Left colon (tissue), 2 donors: ENCODE measurements at regions not wholly inside any gene's neighbourhood (a gene's known extent, or its start where the extent isn't known, plus 50 kb on each side); places are given as distances from the start of the nearest gene placed in this dataset.
"Not testable (repeated sequence)": the region's sequence is repeated elsewhere in the genome, so short reads cannot be mapped to it uniquely, and the experiment has no call there.

Source experiments
- ATAC-seq: fragments of 200-7000 bp; cut with Tn5 transposase; one replicate; pipeline ENCODE4 v1.9.1; 2020; ENCODE audit warnings: mild to moderate bottlenecking, moderate library complexity
- DNase-seq, 2 donors: peaks; one replicate each; pipeline ENCODE4 v3.0.0-alpha.2; 2020
- intact Hi-C, 2 donors: fragments of 100-400 bp; cut with DNase I in 1 of 2; cut with micrococcal nuclease in 1 of 2; formaldehyde crosslinking; loops; one replicate each; pipeline versions ENCODE4 v1.11.2 to v1.14.0; 2022; cut with DNase I, micrococcal nuclease
- donor health status: DM: no; HTN: no; CAD: no.
- donor health status: DM: yes; HTN: yes; CAD: no.

DNA sequence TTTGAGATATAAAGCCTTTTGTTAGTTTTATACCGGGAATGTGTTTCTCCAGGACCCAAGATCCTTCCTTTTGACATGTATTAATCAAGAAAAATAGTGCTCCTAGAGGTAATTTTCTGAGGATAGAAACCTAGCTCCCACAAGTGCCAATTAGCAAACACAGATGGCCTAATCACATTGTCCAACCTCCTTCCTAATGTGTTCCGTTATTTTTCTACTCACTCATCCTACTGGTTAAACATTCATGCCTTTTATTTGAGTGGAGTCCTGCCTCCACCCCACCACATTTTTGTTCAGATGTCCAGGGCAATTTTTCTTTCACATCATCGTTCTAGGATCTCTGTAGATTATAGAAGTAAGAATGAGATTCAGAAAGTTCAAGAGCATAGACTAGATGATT, 610.0 kb upstream of the MBL2 start:
- no peak for ATAC-seq
- intact Hi-C loops, result no loop called here
- DNase-seq, result no peak

DNA sequence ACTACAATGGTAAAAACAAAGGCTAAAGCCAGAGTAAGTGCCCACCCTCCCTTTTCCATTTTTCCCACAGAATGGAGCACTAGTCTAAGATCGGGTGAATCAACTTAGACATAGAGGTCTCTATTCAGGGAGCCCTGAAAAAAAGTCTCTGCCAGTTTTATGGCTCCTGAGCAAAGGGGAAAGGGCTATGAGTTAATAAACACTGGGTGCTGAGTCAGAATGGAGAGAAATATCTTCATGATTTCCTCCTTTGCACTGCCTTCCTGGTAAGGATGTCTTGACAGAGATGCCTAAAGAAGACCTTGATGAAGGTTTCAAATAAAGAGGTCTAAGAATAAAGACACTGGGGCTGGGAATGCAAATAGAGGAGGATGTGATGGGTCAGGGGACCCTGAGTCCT, 607.4 kb upstream of the MBL2 start:
- intact Hi-C loops, result no loop called here
- ATAC-seq, result peak; percentile 38
- DNase-seq, result no peak

DNA sequence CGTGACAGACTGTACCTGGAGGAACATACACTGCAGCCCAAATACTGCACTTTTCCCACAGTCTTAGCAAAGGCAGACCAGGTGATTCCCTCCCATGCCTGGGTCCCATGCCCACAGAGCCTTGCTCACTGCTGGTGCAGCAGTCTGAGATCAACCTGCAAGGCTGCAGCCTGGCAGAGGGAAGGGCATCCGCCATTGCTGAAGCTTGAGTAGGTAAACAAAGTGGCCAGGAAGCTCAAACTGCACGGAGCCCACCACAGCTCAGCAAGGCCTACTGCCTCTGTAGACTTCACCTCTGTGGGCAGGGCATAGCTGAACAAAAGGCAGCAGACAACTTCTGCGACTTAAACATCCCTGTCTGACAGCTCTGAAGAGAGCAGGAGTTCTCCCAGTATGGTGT, 597.8 kb upstream of the MBL2 start:
- ATAC-seq (no peak), DNase-seq (no peak)
- intact Hi-C loops, result no loop called here

DNA sequence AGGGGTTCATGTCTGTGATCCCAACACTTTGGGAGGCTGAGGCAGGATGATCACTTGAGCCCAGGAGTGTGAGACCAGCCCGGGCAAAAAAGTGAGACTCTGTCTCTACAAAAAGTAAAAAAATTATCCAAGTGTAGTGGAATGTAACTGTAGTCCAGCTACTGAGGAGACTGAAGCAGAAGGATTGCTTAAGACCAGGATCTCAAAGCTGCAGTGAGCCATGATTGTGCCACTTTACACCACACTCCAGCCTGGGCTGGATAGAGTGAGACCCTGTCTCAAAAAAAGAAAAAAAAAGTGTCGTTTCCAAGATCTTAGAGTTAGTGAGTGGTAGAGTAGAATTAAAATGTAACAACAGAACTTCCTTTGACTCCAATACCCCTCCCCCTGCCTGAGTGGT, 589.4 kb upstream of the MBL2 start:
- DNase-seq (no peak), ATAC-seq (no peak)
- intact Hi-C loops, result no loop called here

DNA sequence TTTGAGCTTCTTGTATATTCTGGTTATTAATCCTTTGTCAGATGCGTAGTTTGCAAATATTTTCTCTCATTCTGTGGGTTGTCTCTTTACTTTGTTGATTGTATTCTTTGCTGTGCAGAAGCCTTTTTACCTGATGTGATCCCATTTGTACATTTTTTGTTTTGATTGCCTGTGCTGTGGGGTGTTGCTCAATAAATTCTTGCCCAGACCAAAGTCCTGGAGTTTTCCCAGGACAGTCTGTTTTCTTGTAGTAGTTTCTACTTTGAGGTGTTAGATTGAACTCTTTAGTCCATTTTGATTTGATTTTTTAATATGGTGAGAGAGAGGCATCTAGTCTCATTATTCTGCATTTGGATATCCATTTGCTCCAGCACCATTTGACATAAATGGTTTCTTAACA, 588.7 kb upstream of the MBL2 start:
- ATAC-seq (no peak), DNase-seq (no peak)
- intact Hi-C loops, result no loop called here

DNA sequence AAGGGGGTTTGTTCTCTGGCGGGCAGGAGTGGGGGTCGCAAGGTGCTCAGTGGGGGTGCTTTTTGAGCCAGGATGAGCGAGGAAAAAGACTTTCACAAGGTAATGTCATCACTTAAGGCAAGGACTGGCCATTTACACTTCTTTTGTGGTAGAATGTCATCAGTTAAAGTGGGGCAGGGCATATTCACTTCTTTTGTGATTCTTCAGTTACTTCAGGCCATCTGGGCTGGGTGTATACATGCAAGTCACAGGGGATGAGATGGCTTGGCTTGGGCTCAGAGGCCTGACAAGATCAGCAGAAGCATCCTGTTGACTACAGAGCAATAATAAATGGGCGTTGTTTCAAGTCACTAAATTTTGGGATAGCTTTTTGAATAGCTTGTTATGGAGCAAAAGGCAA, 586.4 kb upstream of the MBL2 start:
- intact Hi-C loops, ATAC-seq, DNase-seq: not testable (repeated sequence)

DNA sequence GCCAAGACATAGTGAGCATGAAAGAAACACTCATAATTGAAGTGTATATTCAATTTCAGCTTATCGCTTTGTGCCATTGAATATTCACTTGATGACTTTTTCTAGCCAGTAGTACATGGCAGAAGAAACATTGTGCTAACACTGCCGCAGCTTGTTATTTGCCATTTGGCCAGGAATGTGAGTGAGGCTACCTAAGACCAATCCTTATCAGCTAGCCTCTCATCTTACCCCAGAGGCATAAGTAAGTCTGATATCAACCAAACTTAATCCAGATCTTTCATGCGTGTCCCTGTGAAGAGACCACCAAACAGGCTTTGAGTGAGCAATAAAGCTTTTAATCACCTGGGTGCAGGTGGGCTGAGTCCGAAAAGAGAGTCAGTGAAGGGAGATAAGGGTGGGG, 586.0 kb upstream of the MBL2 start:
- DNase-seq (no peak), ATAC-seq (no peak)
- intact Hi-C loops, result no loop called here

DNA sequence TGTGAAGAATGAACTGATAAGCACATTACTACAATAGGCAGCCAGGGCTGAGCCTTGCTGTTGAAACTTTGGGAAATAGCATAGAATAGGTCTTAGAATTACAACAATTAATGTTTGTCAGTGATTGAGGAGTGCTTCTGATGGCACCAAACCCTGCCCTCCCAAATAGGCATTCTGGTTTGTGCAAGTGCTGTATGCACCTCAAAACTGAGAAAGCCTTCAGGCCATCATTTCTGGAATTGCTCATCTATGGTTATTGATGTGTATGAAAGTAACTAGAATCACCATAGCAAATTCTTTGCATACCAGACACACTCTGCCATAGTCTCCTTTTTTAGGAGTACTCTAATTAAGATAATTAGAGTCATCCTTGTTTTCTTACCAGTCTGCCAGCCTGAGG, 585.0 kb upstream of the MBL2 start:
- no peak for ATAC-seq
- intact Hi-C loops, result no loop called here

DNA sequence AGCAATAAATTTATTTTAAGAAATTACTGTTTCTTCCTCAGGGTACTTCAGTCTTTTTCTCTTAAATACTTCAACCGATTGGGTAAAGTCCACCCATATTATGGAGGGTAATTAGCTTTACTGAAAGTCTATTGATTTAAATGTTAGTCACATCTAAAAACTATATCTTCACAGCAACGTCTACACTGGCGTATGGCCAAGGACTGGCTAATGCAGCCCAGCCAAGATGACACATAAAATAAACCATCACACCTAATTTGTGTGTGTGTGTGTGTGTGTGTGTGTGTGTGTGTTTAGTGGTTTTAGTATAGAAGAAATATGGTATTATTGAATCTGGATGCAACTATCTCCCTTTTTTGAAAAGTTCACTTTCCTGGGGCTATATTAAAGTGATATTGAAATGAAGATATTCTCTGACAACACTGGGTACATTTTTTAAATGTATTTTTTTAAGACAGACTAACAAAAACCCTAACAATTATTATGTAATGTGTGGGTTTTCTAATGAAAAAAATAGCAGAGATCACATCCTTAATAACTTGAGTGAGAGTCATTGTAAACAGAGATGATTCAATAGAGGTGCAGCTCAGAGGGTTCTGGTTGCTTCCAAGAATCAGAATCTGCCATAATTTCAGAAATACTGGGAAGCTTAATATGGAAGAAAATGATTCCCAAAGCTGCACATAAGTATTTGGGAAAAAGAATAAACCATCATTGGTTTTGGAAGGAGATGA, 584.2 kb upstream of the MBL2 start:
- intact Hi-C loops, result no loop called here
- ATAC-seq, result no peak
- no peak for DNase-seq

More for the DNA sequence above, 585.0 kb upstream of the MBL2 start:
- DNase-seq, result no peak

DNA sequence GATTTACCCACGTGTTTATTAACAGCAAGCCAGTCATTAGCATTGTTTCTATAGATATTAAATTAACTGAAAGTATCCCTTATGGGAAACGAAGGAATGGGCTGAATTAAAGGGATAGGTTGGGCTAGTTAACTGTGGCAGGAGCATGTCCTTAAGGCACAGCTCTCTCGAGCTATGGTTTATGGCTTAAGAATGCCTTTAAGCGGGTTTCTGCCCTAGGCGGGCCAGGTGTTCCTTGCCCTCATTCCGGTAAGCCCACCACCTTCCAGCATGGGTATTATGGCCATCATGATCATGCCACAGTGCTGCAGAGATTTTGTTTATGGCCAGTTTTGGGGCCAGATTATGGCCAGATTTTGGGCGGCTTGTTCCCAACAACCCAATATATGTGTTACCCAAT, 569.9 kb upstream of the MBL2 start:
- intact Hi-C loops, DNase-seq, ATAC-seq: not testable (repeated sequence)

DNA sequence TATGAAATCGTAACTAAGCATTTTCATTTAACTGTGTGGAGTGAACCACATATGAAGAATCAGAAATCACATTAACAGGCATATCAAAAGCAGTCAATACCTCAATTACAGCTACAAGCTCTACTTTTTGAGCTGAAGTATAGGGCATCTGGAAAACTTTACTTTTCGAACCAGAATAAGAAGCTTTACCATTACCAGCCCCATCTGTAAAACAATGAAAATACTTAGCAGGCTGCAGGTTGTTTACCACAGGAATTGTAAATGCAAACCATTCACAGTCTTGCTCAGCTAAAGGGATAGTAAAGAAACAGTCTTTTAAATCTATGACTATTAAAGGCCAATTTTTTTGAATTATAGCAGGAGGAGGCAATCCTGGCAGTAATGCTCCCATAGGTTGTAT, 565.6 kb upstream of the MBL2 start:
- intact Hi-C loops, DNase-seq, ATAC-seq: not testable (repeated sequence)

DNA sequence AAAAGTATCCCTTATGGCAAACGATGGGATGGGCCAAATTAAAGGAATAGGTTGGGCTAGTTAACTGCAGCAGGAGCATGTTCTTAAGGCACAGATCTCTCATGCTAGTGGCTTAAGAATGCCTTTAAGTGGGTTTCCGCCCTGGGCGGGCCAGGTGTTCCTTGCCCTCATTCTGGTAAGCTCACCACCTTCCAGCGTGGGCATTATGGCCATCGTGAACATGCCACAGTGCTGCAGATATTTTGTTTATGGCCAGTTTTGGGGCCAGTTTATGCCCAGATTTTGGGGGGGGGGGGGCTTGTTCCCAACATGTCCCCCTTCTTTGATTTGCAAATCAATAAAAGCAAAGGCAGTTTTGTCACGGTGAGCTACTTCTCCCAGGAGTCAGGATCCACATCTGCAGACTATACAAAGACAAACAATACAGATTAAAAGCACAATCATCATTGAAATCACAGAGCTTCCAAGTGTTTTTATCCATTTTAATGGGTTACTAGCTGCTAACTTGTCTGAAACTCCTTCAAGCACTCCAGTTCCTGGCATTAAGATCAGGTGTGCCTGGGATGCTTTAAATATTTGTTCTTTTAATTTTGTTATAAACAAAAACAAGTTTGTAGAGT, 563.3 kb upstream of the MBL2 start:
- DNase-seq, result not testable (repeated sequence)

DNA sequence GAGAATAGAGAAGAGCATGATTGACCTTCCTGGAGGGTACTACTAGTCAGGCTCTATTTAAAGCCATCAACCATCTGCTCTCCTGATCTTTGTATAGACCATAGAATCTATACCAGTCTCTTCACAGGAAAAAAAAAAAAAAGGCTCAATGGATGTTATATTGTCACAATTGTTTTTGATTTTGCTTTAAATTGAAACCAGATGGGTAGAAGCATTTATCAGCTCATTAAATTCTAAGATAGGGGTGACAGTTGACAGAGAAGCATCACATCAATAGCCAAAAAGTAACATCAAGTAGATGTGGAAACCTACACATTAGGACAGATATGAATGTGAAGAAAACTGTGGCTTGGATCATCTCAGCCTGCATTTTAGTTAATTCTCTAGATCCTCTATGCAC, 558.9 kb upstream of the MBL2 start:
- DNase-seq, result no peak
- intact Hi-C loops, result no loop called here
- ATAC-seq, result no peak

More for the DNA sequence above, 563.3 kb upstream of the MBL2 start:
- ATAC-seq, intact Hi-C loops: not testable (repeated sequence)

DNA sequence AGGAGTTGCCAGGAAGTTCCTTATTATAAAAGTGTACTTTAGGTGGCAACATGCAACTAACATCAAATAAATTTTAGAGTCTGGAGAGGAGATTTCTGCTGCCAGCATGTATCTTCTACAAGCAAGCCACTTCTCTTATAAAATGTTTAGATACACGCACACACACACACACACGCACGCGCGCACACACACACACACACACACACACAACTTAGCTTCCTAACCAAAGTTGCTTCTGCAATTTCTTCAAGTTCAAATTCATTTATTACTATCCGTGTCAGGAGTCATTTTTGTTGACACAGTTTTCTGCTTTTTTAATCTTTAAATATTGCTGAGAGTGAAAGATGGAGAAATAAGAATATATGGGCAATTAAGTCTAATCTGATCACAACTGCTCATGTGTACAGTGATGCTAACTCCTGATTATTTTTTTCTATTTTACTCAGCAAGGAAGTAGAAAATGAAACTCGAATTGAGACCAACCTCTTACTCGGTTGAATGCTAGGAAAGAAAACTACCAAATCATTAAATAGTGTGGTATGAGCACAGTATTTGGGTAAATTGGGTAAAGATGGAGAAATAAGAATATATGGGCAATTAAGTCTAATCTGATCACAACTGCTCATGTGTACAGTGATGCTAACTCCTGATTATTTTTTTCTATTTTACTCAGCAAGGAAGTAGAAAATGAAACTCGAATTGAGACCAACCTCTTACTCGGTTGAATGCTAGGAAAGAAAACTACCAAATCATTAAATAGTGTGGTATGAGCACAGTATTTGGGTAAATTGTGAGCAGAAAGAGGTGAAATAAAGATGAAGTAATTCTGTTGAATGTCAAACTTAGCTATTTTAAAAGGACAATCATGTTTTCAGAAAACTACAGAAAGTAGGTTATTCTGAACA, 554.1 kb upstream of the MBL2 start:
- intact Hi-C loops, ATAC-seq, DNase-seq: not testable (repeated sequence)

DNA sequence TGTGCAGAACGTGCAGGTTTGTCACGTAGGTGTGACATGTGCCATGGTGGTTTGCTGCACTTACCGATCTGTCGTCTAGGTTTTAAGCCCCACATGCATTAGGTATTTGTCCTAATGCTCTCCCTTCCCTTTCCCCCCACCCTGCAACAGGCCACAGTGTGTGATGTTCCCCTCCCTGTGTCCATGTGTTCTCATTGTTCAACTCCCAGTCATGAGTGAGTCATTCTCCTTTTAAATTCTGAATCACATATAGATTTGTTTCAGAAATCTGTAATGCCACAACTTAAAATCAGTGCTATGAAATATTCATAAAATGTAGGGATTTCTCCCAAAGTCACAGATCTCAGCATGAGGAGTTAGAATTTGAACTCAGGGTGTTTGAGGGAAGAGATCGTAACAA, 552.5 kb upstream of the MBL2 start:
- ATAC-seq, result no peak
- no peak for DNase-seq
- intact Hi-C loops, result no loop called here

DNA sequence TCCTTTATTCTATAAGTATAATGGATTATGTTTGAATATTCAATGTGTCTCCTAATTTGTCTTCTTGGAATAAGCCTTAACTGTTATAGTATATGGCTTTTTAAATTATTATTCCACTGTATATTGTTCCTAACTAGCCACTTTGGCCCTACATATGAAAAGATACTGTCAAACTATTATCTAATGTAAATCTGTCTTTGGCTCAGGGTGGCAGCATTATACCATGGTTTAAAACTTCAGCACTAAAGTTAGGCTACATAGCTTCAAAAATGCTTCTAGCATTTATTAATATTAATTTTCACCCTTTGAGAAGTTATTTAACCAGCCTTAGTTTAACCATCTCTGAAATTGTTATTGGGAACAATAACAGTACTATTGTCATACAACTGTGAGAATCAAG, 543.1 kb upstream of the MBL2 start:
- intact Hi-C loops, result no loop called here
- ATAC-seq, result no peak
- DNase-seq, result no peak

DNA sequence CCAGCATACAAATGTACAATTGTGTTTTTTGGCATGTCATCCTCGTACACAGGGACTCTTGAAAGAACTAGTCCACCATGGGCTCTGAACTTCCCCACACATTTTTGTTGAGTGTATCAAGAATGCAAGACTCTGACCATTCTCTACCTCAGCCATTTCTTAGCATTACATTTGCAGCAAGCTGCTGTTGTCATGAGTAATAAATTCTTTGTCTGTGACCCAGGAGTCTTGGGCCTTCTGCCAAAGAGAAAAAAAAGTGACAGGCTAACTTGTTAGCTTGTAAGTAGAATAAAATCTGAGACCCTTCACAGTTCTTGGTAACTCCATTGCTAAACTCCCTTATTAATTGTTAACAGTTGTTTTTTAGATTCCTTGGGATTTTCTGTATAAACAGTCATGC, 542.3 kb upstream of the MBL2 start:
- intact Hi-C loops, result no loop called here
- no peak for ATAC-seq
- DNase-seq, result no peak

DNA sequence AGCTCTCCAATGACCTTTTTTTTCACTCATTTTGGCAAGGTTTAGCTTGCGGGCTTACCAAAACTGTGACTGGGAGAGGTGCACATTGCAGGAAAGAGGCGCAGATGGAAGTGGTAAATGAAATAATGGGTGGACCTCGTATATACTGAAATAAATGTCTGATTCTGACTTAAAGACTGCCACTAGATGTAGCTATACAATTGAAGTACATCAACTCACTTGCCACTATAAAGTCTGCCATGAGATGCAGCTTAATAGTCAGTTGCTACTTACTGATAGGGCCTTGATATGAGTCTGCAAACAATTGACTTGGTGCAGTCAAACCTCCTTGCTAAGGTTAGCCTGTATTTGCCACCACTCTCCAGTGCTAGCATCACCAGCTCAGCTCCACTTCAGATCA, 525.9 kb upstream of the MBL2 start:
- no peak for DNase-seq
- intact Hi-C loops, result no loop called here
- ATAC-seq, result no peak

DNA sequence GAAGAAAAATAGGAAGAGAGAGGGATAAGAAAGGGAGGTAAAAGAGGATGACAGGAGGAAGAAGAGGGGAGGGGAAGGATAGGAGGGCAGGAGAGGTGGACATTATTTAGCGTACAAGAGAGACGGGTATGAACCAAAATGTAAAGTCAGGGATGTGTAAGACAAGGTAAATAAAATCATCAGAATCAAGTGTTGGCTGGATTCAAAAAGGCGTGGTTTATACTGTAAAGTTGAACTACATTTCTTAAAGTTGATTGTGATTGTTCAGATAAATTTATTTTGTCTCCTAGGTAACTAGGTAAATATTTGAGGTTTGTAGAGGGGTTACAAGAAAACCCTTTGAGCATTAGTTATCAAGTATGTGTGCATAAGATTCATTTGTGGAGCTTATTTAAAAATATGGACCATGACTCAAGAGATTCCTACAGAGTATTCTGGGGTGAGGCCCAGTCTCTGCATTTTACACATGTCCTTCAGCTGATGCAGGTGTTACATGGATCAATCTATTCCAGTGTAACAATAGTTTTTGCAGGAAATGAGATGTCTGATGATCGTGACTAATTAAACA, 512.1 kb upstream of the MBL2 start:
- intact Hi-C loops, result no loop called here
- DNase-seq (no peak), ATAC-seq (no peak)

DNA sequence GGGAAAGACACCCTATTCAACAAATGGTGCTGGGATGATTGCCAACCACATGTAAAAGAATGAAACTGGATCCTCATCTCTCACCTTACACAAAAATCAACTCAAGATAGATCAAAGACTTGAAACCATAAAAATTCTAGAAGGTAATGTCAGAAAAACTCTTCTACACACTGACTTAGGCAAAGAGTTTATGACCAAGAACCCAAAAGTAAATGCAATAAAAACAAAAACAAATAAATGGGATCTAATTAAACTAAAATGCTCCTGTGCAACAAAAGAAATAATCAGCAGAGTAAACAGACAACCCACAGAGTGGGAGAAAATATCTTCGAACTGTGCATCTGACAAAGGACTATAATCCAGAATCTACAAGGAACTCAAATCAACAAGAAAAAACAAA, 504.2 kb upstream of the MBL2 start:
- intact Hi-C loops, result no loop called here
- ATAC-seq, result no peak
- no peak for DNase-seq
